Nephron (organoid): ENCODE measurements at regions not wholly inside any gene's neighbourhood (a gene's known extent, or its start where the extent isn't known, plus 50 kb on each side); places are given as distances from the start of the nearest gene placed in this dataset.

ENCODE experiments used
- H3K27ac Mint-ChIP-seq, 3 experiments: 2 replicates each; pipeline ENCODE4 v1.8.0; 2020; ENCODE audit warnings: mixed read lengths in 3 of 3, mild to moderate bottlenecking in 2 of 3, moderate library complexity in 1 of 3
- H3K27me3 Mint-ChIP-seq: 2 replicates; pipeline ENCODE4 v1.8.0; 2021; ENCODE audit warnings: low read depth, mild to moderate bottlenecking, moderate library complexity, mixed read lengths
- H3K36me3 Mint-ChIP-seq: 2 replicates; pipeline ENCODE4 v1.8.0; 2020; ENCODE audit warnings: low read depth, mixed read lengths
- H3K4me1 Mint-ChIP-seq: 2 replicates; pipeline ENCODE4 v1.8.0; 2020; ENCODE audit warnings: mixed read lengths
- H3K4me3 Mint-ChIP-seq, 3 experiments: 2 replicates each; pipeline ENCODE4 v1.8.0; 2020; ENCODE audit warnings: mild to moderate bottlenecking in 3 of 3, mixed read lengths in 3 of 3, moderate library complexity in 2 of 3
- H3K9me3 Mint-ChIP-seq: 2 replicates; pipeline ENCODE4 v1.8.0; 2020; ENCODE audit warnings: mixed read lengths
- CTCF ChIP-seq, 3 experiments: fragments of 200-600 bp; sonication (generic); IDR thresholded peaks; one replicate each; pipeline ENCODE4 v1.5.0; 2021; ENCODE audit warnings: antibody characterized with exemption in 3 of 3; ENCODE audit not compliant: unreplicated experiment in 3 of 3

- Mint-ChIP-seq H3K4me1 (no peaks in the 10 kb centered on the region), H3K36me3 (no peaks in the 10 kb centered on the region), H3K4me3 (no peak overlapping the region), H3K27ac (no peak overlapping the region), H3K27me3 (no peaks in the 10 kb centered on the region), H3K9me3 (no peaks in the 10 kb centered on the region)
- no peak for TF ChIP-seq CTCF (IDR thresholded peaks at IDR 0.05; ENCODE audit: unreplicated experiment in 3 of 3)
Observed at GRCh38 chr13:71137101-71137500, 729.9 kb downstream of the DACH1 start.

DNA sequence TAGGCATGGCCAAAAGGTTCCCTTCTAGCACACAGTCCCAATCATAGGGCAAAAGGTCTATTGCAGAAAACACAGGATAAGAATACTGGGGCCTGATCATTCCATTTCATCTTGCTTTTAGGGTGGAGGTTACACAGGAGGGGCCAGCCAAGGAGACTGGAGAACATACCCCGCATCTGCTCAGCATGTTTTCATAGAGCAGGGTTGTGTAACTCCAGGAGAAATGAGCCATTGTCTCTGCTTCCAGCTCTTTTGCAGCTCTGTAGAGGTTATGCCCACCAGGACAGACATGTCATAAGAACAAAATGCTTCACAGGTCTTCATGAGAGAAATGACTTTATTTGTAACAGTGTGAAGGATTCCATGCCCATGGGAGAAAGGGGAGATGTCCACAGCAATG is 742.8 kb downstream of the DACH1 start:
- no peak overlapping the region for H3K4me3 Mint-ChIP-seq
- H3K27me3 Mint-ChIP-seq: no peaks in the 10 kb centered on the region
- no peaks in the 10 kb centered on the region for H3K36me3 Mint-ChIP-seq
- TF ChIP-seq CTCF (IDR thresholded peaks at IDR 0.05; ENCODE audit: unreplicated experiment in 3 of 3): no peak
- H3K27ac Mint-ChIP-seq: no peak overlapping the region
- H3K4me1 Mint-ChIP-seq: peaks cover 4% of the 10 kb centered on the region
- peaks cover 7% of the 10 kb centered on the region for H3K9me3 Mint-ChIP-seq

- H3K9me3 Mint-ChIP-seq: no peaks in the 10 kb centered on the region
- no peaks in the 10 kb centered on the region for H3K27me3 Mint-ChIP-seq
- no peak overlapping the region for H3K4me3 Mint-ChIP-seq
- no peaks in the 10 kb centered on the region for H3K36me3 Mint-ChIP-seq
- H3K27ac Mint-ChIP-seq: no peak overlapping the region
- no peak for TF ChIP-seq CTCF (IDR thresholded peaks at IDR 0.05; ENCODE audit: unreplicated experiment in 3 of 3)
- H3K4me1 Mint-ChIP-seq: no peaks in the 10 kb centered on the region
Observed at GRCh38 chr13:71118779-71119364, 748.1 kb downstream of the DACH1 start.

- Mint-ChIP-seq H3K36me3 (no peaks in the 10 kb centered on the region), H3K4me1 (no peaks in the 10 kb centered on the region), H3K27me3 (no peaks in the 10 kb centered on the region), H3K4me3 (no peak overlapping the region), H3K27ac (no peak overlapping the region), H3K9me3 (no peaks in the 10 kb centered on the region)
- no peak for TF ChIP-seq CTCF (IDR thresholded peaks at IDR 0.05; ENCODE audit: unreplicated experiment in 3 of 3)
Observed at GRCh38 chr13:71117920-71118319, 749.1 kb downstream of the DACH1 start.

DNA sequence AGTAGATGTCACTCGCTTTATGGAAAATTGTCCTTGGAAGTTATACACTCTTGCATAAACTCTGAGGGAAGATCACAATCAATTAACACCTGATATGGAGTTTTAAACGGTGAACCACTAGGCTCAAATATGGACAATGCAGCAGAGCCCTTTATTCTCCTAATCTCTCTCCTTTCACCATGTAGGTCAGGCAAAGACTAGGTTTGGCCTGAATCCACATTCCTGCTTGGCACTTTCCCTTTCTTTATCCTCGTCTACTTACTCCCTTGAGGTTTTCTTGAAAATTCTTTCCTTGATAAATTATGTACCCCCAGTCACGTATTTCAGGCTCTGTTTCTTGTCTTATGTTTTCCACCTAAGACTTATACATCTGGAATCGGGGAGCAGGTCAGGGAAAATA is 751.7 kb downstream of the DACH1 start:
- Mint-ChIP-seq H3K4me1 (no peaks in the 10 kb centered on the region), H3K27ac (no peak overlapping the region), H3K4me3 (no peak overlapping the region), H3K36me3 (no peaks in the 10 kb centered on the region), H3K9me3 (no peaks in the 10 kb centered on the region), H3K27me3 (no peaks in the 10 kb centered on the region)
- TF ChIP-seq CTCF (IDR thresholded peaks at IDR 0.05; ENCODE audit: unreplicated experiment in 3 of 3): no peak

DNA sequence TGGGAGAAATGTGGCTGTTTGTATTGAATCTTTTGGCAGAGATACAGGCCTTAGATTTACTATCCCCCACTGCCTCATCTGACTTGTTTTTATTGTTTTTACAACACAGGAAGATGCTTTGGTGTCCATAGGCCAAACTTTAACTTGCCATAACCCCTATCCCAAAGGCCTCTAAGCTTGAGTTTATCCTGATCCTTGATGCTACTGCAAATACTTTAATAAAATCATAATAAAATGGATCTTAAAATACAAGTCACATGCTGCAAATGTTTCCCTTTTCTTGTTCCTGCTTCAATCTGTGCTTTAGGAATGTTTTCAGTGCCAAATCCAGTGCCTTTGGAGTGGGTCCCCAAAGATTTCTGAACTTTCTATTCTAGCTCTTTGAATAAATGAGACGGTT is 770.6 kb downstream of the DACH1 start:
- peak overlapping the region in 1 of 3 experiments; percentile 26 for H3K27ac Mint-ChIP-seq
- no peak overlapping the region for H3K4me3 Mint-ChIP-seq
- no peaks in the 10 kb centered on the region for H3K27me3 Mint-ChIP-seq
- no peak for TF ChIP-seq CTCF (IDR thresholded peaks at IDR 0.05; ENCODE audit: unreplicated experiment in 3 of 3)
- no peaks in the 10 kb centered on the region for H3K9me3 Mint-ChIP-seq
- no peaks in the 10 kb centered on the region for H3K36me3 Mint-ChIP-seq
- H3K4me1 Mint-ChIP-seq: peaks cover 9% of the 10 kb centered on the region
